GM21576 (cell line): ENCODE measurements at regions not wholly inside any gene's neighbourhood (a gene's known extent, or its start where the extent isn't known, plus 50 kb on each side); places are given as distances from the start of the nearest gene placed in this dataset.
A peak's percentile ranks its signal among the peaks of the same experiment; 100 is the strongest.

ENCODE experiments used
- ATAC-seq: cut with Tn5 transposase; IDR thresholded peaks from one replicate; pipeline ENCODE4 v1.9.1; 2021; ENCODE audit warnings: mild to moderate bottlenecking, moderate library complexity; ENCODE audit not compliant: unreplicated experiment

- ATAC-seq, result no peak
These were observed 174.5 kb upstream of the RUNX1 start for GRCh38 chr21:35223480-35224156.

DNA sequence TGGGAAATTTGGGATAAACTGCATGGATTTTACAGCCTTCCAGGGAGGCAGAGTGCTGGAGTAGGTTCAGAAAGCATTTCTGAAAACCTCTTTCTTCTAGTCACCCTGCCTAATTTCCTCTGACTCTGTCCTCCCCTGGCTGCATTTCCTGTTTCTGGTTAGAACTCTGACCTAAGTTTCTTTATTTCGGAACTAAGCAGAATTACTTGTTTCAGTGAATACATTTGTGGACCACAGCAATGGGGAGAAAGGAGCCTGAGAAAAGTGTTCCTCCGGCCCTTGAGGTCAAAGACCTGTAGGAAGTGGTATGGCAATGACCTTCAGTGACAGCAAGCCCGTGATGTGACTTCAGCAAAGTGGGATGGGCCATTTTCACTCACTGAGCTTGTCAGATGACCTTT, 173.4 kb upstream of the RUNX1 start:
- peak; percentile 54 for ATAC-seq

DNA sequence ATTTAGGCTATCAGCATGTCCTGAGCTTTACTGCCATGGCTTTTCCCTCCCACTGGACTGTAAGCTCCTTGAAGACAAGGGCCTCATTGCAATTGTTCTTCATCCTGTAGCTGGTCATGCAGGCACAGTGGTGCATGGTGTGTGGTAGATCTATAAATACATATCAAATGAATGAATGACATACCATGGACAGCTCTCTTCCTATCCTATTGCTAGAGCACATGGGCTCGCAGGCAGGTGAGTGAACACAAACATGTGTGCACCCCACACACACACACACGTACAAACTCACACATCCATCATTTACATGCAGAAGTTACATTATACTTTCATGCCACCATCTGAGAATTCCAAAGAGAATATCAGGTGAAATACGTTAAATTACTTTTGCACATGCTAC, 172.9 kb upstream of the RUNX1 start:
- no peak for ATAC-seq

DNA sequence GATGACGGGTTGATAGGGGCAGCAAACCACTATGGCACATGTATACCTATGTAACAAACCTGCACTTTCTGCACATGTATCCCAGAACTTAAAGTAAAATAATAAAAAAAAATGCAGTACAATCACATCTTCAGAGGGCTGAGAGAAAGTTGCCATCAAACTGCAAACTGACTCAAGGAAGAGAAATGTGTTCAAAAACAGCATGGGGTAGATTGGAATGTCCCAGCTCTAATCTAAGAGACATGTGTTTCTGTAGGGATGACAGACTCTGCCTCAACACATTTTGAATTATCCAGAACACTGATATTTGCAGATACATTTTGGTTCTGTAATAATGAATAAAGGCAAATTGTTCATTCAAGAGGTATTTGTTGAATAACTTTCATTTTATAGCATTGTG, 171.2 kb upstream of the RUNX1 start:
- ATAC-seq, result no peak

GRCh38 chr21:35219719-35220118, 170.6 kb upstream of the RUNX1 start:
- no peak for ATAC-seq

DNA sequence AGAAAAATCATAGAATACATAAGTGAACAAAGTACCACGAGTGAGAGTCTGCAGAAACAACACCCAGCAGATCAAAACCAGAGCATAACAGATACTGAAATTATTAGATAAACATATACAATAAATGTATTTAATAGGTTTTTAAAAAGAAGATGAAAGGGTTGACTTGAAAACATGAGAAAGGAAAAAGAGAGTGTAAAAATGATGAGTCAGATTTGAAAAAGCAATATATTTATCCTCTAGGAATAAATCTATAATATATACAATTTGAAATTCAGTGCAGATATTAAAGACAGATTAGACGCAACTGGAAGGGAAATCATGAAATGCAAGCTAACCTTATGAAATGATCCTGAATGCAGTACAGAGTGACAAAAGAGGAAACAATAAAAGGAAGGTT, 170.2 kb upstream of the RUNX1 start:
- no peak for ATAC-seq

DNA sequence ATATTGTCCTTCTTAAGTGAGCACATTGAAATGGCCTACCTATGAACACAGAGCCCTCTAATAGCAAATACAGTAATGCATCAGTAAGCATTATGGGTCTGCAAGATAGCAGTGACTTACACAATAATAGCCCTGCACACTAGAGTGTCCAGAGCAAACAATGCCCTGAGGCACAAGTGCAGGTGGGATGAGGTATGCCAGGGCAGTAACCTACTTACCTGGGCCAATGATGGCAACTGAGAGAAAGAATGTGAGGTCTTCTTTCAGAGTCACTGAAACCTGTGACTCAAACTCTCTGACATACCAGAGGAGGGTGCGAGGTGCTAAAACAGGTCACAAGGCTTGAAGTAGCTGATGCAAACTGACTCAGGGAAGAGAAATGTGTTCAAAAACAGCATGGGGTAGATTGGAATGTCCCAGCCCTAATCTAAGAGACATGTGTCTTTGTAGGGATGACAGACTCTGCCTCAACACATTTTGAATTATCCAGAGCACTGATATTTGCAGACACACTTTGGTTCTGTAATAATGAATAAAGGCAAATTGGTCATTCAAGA, 168.5 kb upstream of the RUNX1 start:
- ATAC-seq, result no peak

DNA sequence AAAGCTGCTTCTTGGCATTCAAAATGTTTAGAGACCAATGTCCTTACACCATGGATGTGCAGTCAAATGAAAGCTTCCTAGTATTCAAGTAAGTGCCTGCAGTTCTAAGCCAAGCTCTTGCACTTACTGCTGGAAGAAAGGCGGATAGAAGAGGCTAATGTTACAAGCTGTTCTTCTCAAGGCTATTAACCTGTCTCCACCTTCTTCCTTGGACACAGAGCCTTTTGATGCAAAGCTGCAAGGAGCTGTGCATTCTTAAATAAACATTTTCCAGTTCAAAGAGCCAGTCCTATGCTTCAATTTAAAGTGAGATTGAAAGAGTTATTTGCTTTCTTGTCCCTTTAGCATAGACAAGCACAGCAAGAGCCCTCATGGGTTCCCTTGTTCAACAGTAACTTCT, 167.9 kb upstream of the RUNX1 start:
- ATAC-seq, result no peak

- ATAC-seq, result no peak
These were observed 166.8 kb upstream of the RUNX1 start for GRCh38 chr21:35215870-35216269.

DNA sequence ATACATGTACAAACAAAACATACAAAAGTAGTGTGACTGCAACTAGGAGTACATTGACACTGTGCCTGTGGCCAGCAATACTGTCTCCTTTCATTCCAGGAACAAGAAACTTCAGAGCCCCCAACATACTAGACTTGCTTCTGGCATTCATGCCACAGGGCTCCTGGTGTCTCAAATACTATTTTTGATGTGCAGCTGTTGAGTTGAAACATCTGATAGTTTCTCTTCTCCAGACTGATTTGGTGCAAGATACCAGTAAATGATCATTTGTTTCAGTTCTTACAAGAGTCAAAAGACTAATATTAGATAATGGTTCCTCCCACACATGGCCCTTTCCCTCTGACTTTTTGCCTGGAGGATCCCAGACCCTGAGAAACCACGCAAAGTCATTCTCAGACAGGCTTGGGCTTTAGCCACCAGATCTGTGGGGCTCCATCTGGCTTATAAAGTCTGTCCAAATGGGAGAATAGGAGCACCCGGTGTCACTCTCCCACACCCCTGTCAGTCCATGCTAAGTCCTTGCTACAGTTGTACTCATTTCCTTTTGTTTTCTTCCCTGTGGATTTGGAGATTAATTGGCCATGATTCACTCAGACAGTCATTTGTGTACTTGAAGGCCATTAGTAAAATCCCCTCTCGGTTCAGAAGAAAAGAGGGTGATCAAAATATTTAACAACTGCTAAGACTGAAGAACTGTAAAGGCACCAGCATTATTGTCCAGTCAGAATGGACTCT, 163.5 kb upstream of the RUNX1 start:
- ATAC-seq, result peak; percentile 52

GRCh38 chr21:35211782-35212181, 162.7 kb upstream of the RUNX1 start:
- no peak for ATAC-seq

- ATAC-seq, result no peak
These were observed 161.0 kb upstream of the RUNX1 start for GRCh38 chr21:35210093-35210492.

DNA sequence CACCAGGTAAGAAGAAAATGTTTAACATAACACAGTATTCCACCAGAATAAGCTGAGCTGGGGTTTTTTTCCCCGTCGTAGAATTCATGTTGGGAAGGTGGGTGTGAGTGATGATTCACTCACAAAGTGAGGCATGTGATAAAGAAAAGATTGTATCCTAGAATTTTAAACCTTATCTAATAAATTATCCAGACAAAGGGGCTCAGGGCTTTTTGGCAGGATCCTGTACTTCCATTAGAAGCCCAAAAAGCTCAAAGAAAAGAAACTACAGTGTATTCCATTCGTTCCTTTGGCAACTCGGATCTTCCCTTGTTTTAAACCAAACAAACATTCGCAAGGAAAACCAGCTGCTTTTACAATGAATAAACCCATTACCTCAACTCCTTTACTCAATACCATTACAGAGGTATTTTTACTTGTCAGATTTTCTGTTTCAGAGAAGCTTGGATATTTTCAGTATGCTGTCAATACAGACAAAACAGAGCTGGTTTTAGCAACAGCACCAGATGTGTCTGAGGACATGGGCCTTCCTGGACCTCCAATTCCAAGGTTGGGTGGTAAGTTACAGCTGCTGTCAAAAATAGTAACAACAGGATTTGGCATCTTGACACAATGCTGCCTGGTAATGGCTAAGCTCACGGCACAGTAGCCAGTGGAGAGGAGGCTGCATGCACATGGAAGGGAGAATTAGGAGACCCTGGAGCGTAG, 159.9 kb upstream of the RUNX1 start:
- ATAC-seq, result no peak

DNA sequence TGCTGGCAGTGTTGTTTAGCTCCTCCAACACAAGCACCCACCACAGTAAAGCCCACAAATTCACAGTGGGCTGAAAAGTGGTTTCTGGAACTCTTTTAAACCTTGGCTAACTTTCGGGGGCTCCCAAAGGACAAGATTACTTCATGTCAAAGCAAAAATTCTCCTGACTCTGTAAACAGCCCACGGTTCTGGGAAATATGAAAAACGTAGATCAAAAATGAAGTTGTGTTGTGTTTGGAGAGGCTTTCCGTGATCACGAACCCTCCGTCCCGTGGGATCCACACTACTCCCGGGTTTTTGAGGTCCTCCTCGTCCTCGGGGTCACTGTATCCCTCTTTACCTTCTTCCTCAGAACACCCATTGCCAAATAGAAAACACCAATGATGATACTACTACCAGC, 159.0 kb upstream of the RUNX1 start:
- ATAC-seq, result no peak

DNA sequence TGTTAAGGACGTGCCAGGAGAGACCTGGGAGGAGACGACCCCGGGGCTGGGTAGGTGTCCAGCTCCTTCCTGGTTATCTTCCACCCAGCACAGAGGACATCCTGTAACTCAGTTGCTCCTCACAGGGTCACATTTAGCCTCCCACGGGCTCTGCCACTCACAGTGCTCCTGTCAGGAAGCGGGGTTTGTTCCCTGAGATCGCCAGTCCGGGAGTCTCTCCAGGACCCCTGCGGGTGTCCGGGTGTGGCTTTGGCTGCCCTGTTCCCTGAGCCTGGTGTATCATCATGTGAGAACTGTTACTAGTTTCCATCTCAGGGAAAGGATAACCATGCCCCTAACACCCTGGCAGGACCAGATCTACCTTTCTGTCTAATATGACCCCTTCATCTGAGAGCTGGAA, 158.2 kb upstream of the RUNX1 start:
- no peak for ATAC-seq

- no peak for ATAC-seq
These were observed 157.3 kb upstream of the RUNX1 start for GRCh38 chr21:35206141-35207125.

DNA sequence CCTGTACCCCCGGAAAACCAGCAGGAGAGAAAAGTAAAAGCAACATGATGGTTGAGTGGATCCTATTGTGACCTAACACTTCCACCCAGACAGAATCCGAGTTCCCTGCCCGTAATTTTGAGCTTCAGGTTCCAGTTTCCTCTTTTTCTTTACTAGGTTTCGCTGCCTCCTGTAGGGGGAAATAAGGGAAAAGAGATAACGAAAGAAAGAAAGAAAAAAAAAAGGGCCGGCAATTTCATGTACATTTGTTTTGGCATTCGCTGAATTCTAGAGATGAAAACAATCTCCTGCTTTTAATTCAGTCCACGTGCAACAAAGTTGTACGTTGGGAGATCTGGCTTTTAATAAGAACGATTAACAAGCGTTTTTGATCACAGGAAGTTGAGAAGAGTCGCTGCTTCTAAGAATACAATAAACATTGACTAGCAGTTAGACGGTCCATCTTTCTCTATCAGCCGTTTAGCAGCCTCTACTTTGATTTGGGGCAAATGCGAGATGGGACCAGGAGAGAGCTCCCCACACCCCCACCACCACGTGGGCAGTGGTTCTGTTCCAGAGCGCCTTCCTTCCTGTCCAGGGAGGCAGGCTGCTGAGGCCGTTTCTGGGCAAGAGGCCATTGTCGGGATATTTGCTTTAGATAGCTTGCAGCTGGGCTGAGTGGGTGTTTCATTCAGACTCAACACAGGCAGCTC, 155.9 kb upstream of the RUNX1 start:
- ATAC-seq, result no peak

GRCh38 chr21:35204125-35204524, 155.0 kb upstream of the RUNX1 start:
- ATAC-seq, result no peak

DNA sequence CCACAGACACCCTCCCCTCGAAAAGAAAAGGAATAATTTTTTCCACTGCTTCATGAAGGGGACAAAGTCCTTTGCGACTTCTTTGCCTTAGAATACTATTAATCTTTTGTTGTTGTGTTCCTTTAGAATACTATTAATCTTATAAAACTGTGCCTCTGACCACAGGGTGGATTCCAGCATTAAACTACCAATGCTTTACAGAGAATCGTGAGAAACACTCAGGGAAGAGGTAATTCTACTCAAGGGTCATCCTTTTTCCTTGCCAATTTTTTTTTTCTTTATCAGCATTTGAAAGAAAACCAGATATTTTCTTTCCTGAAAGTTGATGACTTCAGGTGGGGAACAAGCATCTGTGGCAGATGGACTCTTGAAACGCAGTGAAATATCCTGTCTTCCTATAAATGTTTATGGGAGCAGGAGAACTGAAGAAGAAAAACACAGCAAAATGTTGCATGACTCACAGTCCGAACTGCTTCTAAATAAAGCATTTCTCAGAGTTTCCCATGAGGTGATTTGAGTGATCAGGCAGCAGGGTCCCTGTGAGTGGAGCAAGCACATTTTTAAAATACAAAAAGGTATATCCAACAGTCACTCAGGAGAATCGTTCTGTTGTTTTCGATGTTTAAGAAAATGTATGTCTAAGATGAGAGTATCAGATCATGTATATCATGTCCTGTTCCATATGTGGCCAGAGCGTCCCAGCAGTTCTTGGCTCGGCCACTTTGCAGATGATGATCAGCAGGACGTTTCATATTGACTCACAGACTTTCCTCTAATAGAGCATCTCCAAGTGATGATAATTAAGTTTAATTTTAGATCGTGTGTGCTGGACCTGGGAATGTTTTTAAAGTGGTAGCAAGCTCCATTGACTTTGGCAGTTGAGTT, 154.2 kb upstream of the RUNX1 start:
- no peak for ATAC-seq
